HepG2 (cell line): ENCODE measurements at regions not wholly inside any gene's neighbourhood (a gene's known extent, or its start where the extent isn't known, plus 50 kb on each side); places are given as distances from the start of the nearest gene placed in this dataset.

Source experiments
- ATAC-seq: fragments of 200-7000 bp; cut with Tn5 transposase; 3 replicates; pipeline ENCODE4 v1.9.1; 2020; ENCODE audit warnings: mild to moderate bottlenecking, moderate library complexity
- BruUV-seq: library from RNA; stranded (reverse); fragments of 400-500 nt; replicated peaks from 2 replicates; lab custom pipeline; 2021; lab: Mats Ljungman, UMichigan
- CTCF ChIA-PET: fragments of 300-600 bp; formaldehyde crosslinking; extraction: SDS; loops from one replicate; lab custom pipeline; 2021; ENCODE audit warnings: low total read pairs, inconsistent platforms, low intra/inter-chr PET ratio; lab: Yijun Ruan, JAX
- POLR2A ChIA-PET: fragments of 350-600 bp; sonication (Branson Sonifier 250); formaldehyde crosslinking; loops from one replicate; lab custom pipeline; 2020; ENCODE audit warnings: antibody characterized with exemption, inconsistent platforms; lab: Yijun Ruan, JAX
- DNase-seq: peaks from one replicate; pipeline ENCODE4 v3.0.0-alpha.2; 2015; ENCODE audit warnings: low spot score
- FAIRE-seq: peaks from 3 replicates; lab custom pipeline; 2011; peaks lifted over from hg19 to GRCh38; lab: Jason Lieb, UNC
- H2AFZ ChIP-seq: one replicate; pipeline ENCODE4 v1.6.1; 2011; ENCODE audit warnings: low read length, inconsistent platforms
- H3K27ac ChIP-seq: fragments of 300-600 bp; 3 replicates; pipeline ENCODE4 v1.8.0; 2011; ENCODE audit warnings: mixed run types, mild to moderate bottlenecking, mixed read lengths, low read length, inconsistent platforms; ENCODE audit not compliant: insufficient read depth; ENCODE audit errors: extremely low read length
- H3K27me3 ChIP-seq, 2 experiments: fragments of 200-600 bp in 1 of 2; 2 replicates in 1 of 2; 3 replicates in 1 of 2; pipeline versions ENCODE4 v1.6.0 to v1.8.0; 2011; ENCODE audit warnings: low read length in 2 of 2, mild to moderate bottlenecking in 2 of 2, moderate library complexity in 2 of 2, inconsistent platforms in 1 of 2; ENCODE audit not compliant: insufficient read depth in 2 of 2, control insufficient read depth in 1 of 2
- H3K36me3 ChIP-seq, 2 experiments: fragments of 200-600 bp in 1 of 2; replicated peaks in 1 of 2; 2 replicates in 1 of 2; 3 replicates in 1 of 2; pipeline versions ENCODE4 v1.5.1 to v1.8.0; 2011; ENCODE audit warnings: low read length in 2 of 2, inconsistent platforms in 1 of 2; ENCODE audit not compliant: insufficient read depth in 2 of 2, control insufficient read depth in 1 of 2
- H3K4me1 ChIP-seq: 2 replicates; pipeline ENCODE4 v1.5.1; 2012; ENCODE audit warnings: low read length, inconsistent platforms; ENCODE audit not compliant: insufficient read depth
- H3K4me2 ChIP-seq: 2 replicates; pipeline ENCODE4 v1.6.0; 2011; ENCODE audit warnings: low read depth, low read length, inconsistent platforms
- H3K4me3 ChIP-seq, 3 experiments: fragments of 200-600 bp in 1 of 3; sonication (generic), shearing (Covaris generic) in 1 of 3; replicated peaks in 1 of 3; 2 replicates each; pipeline ENCODE4 v1.5.1; 2011 to 2016; ENCODE audit warnings: low read length in 3 of 3, inconsistent platforms in 2 of 3, low read depth in 2 of 3, mild to moderate bottlenecking in 2 of 3, control low read depth in 1 of 3, mixed read lengths in 1 of 3; ENCODE audit not compliant: insufficient read depth in 1 of 3
- H3K79me2 ChIP-seq: one replicate; pipeline ENCODE4 v1.6.1; 2011; ENCODE audit warnings: low read length, inconsistent platforms; ENCODE audit not compliant: insufficient read depth
- H3K9ac ChIP-seq: 2 replicates; pipeline ENCODE4 v1.6.0; 2011; ENCODE audit warnings: mild to moderate bottlenecking, low read depth, low read length, inconsistent platforms; ENCODE audit not compliant: insufficient read depth
- H3K9me3 ChIP-seq: 2 replicates; pipeline ENCODE4 v1.5.1; 2012; ENCODE audit warnings: mild to moderate bottlenecking, low read length
- H4K20me1 ChIP-seq: 2 replicates; pipeline ENCODE4 v1.6.0; 2011; ENCODE audit warnings: inconsistent platforms, mild to moderate bottlenecking, low read length, moderate library complexity; ENCODE audit not compliant: insufficient read depth
- BCLAF1 ChIP-seq: fragments of 450-650 bp; IDR thresholded peaks from 2 replicates; pipeline ENCODE4 v1.6.1; 2017; ENCODE audit warnings: mild to moderate bottlenecking
- DR1 ChIP-seq: sonication (generic); formaldehyde crosslinking; IDR thresholded peaks from 2 replicates; pipeline ENCODE4 v1.8.0; 2021; ENCODE audit warnings: mild to moderate bottlenecking, missing genetic modification reagents, inconsistent platforms
- KDM1A ChIP-seq: IDR thresholded peaks from 2 replicates; pipeline ENCODE4 v1.6.1; 2016; ENCODE audit warnings: missing compliant biosample characterization
- MATR3 ChIP-seq: sonication (generic); formaldehyde crosslinking; IDR thresholded peaks from 2 replicates; pipeline ENCODE4 v1.4.0; 2020; ENCODE audit warnings: missing genetic modification reagents
- PCBP2 ChIP-seq: fragments of 200-400 bp; formaldehyde crosslinking; optimal IDR thresholded peaks from 2 replicates; pipeline ENCODE3; 2018; ENCODE audit warnings: low read length, low read depth; ENCODE audit not compliant: poor library complexity, severe bottlenecking
- REST ChIP-seq, 2 experiments: IDR thresholded peaks; 2 replicates each; pipeline ENCODE4 v1.6.1; 2011 to 2012; ENCODE audit warnings: low read length in 2 of 2, borderline replicate concordance in 1 of 2, low read depth in 1 of 2, mild to moderate bottlenecking in 1 of 2, moderate library complexity in 1 of 2
- THAP7 ChIP-seq: sonication (generic); formaldehyde crosslinking; IDR thresholded peaks from 2 replicates; pipeline ENCODE4 v1.8.1; 2023; ENCODE audit warnings: mild to moderate bottlenecking, missing genetic modification reagents
- TOE1 ChIP-seq: sonication (generic); formaldehyde crosslinking; IDR thresholded peaks from 2 replicates; pipeline ENCODE4 v1.4.0; 2020; ENCODE audit warnings: mild to moderate bottlenecking, missing genetic modification reagents
- ZBTB7B ChIP-seq: sonication (generic); formaldehyde crosslinking; IDR thresholded peaks from 2 replicates; pipeline ENCODE4 v1.4.0; 2020; ENCODE audit warnings: missing genetic modification reagents
- ZNF354B ChIP-seq: sonication (generic); formaldehyde crosslinking; IDR thresholded peaks from 2 replicates; pipeline ENCODE4 v1.8.0; 2022; ENCODE audit warnings: mild to moderate bottlenecking, missing genetic modification reagents
- ZNF576 ChIP-seq: sonication (generic); formaldehyde crosslinking; IDR thresholded peaks from 2 replicates; pipeline ENCODE4 v1.4.0; 2020; ENCODE audit warnings: mild to moderate bottlenecking, missing genetic modification reagents
- ZNF703 ChIP-seq: sonication (generic); formaldehyde crosslinking; IDR thresholded peaks from 2 replicates; pipeline ENCODE4 v1.5.1; 2020; ENCODE audit warnings: missing genetic modification reagents, mild to moderate bottlenecking, moderate library complexity, borderline replicate concordance
- ZNF816 ChIP-seq: sonication (generic); formaldehyde crosslinking; IDR thresholded peaks from 2 replicates; pipeline ENCODE4 v1.8.0; 2022; ENCODE audit warnings: missing genetic modification reagents, mild to moderate bottlenecking, borderline replicate concordance
- WGBS: methylation state at CpG from one replicate; pipeline ENCODE4 v1.1.6; 2017; ENCODE audit warnings: low lambda C conversion rate; 5-methylcytosine and 5-hydroxymethylcytosine counted together
- in situ Hi-C: cut with HindIII; loops from 2 replicates; pipeline ENCODE4 v1.10.0; 2017; ENCODE audit warnings: low pct_unique_long_range_greater_than_20kb; ENCODE audit not compliant: extremely low pct_ligation_motif_present
- intact Hi-C: fragments of 100-400 bp; cut with micrococcal nuclease; formaldehyde crosslinking; loops from one replicate; pipeline ENCODE4 v1.10.0; 2022; ENCODE audit not compliant: unreplicated experiment
- TF ChIP-seq, protein P1 (sequence below): sonication (generic); formaldehyde crosslinking; IDR thresholded peaks from 2 replicates; pipeline ENCODE4 v1.4.0; 2020; ENCODE audit warnings: missing genetic modification reagents

GRCh38 chr2:150228936-150229335 is 258.5 kb downstream of the RND3 start:
- Histone ChIP-seq H3K79me2 (no peaks in the 10 kb centered on the region), H2AFZ (no peak overlapping the region), H3K27me3 (no peaks in the 10 kb centered on the region), H3K4me1 (no peaks in the 10 kb centered on the region), H4K20me1 (no peaks in the 10 kb centered on the region), H3K9ac (no peak overlapping the region), H3K9me3 (peaks cover 18% of the 10 kb centered on the region; the same call in 1 of the 2 replicates), H3K36me3 (no peaks in the 10 kb centered on the region), H3K4me2 (no peak overlapping the region), H3K4me3 (no peak overlapping the region), H3K27ac (no peak overlapping the region)
- intact Hi-C loops (loop anchor here (1.0 kb wide), 1 partner anchor 22 kb away; no protein-coding TSS in a partner anchor), in situ Hi-C loops (no loop called here)
- TF ChIP-seq ZNF576 (no peak), THAP7 (CRISPR knock-in tag) (no peak), ZBTB7B (CRISPR knock-in tag) (no peak), BCLAF1 (no peak), ZNF816 (no peak), REST (IDR thresholded peaks at IDR 0.05; ENCODE audit: borderline replicate concordance in 1 of 2, low read depth in 1 of 2, low read length in 2 of 2) (no peak), KDM1A (CRISPR knock-in tag) (no peak), ZNF703 (CRISPR knock-in tag) (no peak), TOE1 (CRISPR knock-in tag) (no peak), PCBP2 (no peak), ZNF354B (CRISPR knock-in tag) (no peak), DR1 (no peak), MATR3 (CRISPR knock-in tag) (no peak)
- TF ChIP-seq, protein P1, sequence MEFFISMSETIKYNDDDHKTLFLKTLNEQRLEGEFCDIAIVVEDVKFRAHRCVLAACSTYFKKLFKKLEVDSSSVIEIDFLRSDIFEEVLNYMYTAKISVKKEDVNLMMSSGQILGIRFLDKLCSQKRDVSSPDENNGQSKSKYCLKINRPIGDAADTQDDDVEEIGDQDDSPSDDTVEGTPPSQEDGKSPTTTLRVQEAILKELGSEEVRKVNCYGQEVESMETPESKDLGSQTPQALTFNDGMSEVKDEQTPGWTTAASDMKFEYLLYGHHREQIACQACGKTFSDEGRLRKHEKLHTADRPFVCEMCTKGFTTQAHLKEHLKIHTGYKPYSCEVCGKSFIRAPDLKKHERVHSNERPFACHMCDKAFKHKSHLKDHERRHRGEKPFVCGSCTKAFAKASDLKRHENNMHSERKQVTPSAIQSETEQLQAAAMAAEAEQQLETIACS (CRISPR knock-in tag), result no peak
- POLR2A ChIA-PET, result no interaction called here
- DNase-seq (no peak), FAIRE-seq (no peak), ATAC-seq (no peak)
- BruUV-seq, result no TSS peak
- CTCF ChIA-PET, result no interaction called here
- 6% methylated on average over 1 of the region's 1 CpG for WGBS
